IPS-15b (cell line): ENCODE measurements at regions not wholly inside any gene's neighbourhood (a gene's known extent, or its start where the extent isn't known, plus 50 kb on each side); places are given as distances from the start of the nearest gene placed in this dataset.

Experiments
- H3K27me3 ChIP-seq: one replicate; pipeline ENCODE4 v1.6.1; 2013; ENCODE audit warnings: low read length; ENCODE audit not compliant: control insufficient read depth, insufficient read depth
- H3K36me3 ChIP-seq: one replicate; pipeline ENCODE4 v1.6.1; 2013; ENCODE audit warnings: low read length; ENCODE audit not compliant: control insufficient read depth, insufficient read depth
- H3K4me1 ChIP-seq: one replicate; pipeline ENCODE4 v1.6.1; 2013; ENCODE audit warnings: mild to moderate bottlenecking, low read length; ENCODE audit not compliant: control insufficient read depth, insufficient read depth
- H3K4me3 ChIP-seq: one replicate; pipeline ENCODE4 v1.5.1; 2013; ENCODE audit warnings: low read depth, low read length
- H3K9ac ChIP-seq: one replicate; pipeline ENCODE4 v1.6.1; 2013; ENCODE audit warnings: low read depth, mild to moderate bottlenecking, low read length
- H3K9me3 ChIP-seq: one replicate; pipeline ENCODE4 v1.6.1; 2013; ENCODE audit warnings: mild to moderate bottlenecking, low read length; ENCODE audit not compliant: control insufficient read depth, insufficient read depth

DNA sequence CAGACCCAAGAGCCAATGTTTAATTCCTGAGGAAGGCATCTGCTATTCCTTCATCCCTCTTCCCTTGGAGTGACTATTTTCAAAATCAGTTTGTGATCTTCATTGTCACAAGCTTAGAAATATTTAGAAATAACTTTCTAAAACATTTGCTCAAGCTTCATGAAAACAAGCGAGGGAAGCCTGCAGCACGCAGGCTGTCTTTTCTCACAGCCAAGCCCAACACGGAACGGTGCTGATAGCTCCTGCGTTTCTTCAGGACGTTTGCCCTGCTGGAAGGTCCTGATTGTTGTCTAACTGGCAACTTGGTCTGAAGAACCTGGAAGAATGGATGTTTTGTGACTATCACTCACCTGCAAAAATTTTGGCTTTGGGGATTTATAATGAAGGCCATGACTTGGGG is 152.5 kb downstream of the FGF9 start:
- no peaks in the 10 kb centered on the region for H3K27me3 ChIP-seq
- no peak overlapping the region for H3K4me3 ChIP-seq
- no peaks in the 10 kb centered on the region for H3K9me3 ChIP-seq
- H3K36me3 ChIP-seq: no peaks in the 10 kb centered on the region
- no peak overlapping the region for H3K9ac ChIP-seq
- H3K4me1 ChIP-seq: no peaks in the 10 kb centered on the region

DNA sequence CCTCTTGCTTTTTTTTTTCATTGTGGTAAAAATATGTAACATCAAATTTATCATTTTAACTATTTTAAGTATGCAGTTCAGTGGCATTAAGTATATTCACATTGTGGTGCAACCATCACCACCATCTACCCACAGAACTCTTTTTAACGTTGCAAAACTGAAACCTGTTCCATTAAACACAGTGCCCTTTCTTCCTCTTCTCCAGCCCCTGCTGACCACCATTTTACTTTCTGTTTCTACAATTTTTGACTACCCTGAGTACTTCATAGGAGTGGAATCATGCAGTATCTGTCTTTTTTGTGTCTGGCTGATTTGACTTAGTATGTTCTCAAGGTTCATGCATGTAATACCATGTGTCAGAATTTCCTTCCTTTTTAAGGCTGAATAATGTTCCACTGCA is 153.1 kb downstream of the FGF9 start:
- no peak overlapping the region for H3K4me3 ChIP-seq
- no peaks in the 10 kb centered on the region for H3K36me3 ChIP-seq
- H3K27me3 ChIP-seq: no peaks in the 10 kb centered on the region
- no peaks in the 10 kb centered on the region for H3K9me3 ChIP-seq
- H3K4me1 ChIP-seq: no peaks in the 10 kb centered on the region
- H3K9ac ChIP-seq: no peak overlapping the region

DNA sequence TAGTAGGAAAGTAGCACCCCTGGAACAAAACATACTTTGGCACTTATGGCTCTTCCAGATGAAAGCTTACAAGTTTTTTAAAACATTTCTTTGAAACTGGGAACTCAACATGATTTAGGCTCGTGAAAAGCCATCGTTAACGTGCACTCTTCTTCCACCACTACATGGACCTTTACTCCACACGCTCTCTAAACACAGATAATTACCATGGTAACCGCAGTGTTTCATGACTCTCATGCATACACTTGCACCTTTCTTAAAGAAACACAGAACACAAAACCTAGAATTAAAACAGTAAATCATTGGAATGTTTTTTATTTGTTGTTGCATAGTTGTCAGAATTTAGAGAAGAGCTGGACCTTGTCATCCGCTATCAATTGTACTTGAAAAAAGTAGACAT is 154.3 kb downstream of the FGF9 start:
- Histone ChIP-seq H3K4me3 (no peak overlapping the region), H3K4me1 (no peaks in the 10 kb centered on the region), H3K36me3 (no peaks in the 10 kb centered on the region)

DNA sequence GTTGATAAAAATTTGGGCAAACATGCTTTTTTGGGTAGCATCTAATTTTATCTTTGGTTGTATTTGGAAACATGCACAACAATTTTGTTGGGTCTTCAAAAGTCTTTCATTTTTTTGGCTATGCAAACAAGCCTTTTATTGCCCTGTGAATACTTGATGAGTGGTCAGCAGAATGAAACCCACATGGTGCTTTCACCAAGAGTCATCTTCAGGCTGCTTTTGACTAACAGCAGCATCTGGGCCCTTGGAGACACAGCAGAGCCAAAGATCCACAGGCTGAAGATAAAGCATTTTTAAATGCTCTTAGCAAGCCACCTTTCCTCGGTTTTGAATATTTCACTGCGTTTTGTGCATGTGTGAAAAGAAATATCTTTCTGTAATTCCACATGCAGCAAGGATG is 154.9 kb downstream of the FGF9 start:
- Histone ChIP-seq H3K4me1 (no peaks in the 10 kb centered on the region), H3K4me3 (no peak overlapping the region)

More for the DNA sequence above, 154.3 kb downstream of the FGF9 start:
- Histone ChIP-seq H3K9me3 (no peaks in the 10 kb centered on the region), H3K27me3 (no peaks in the 10 kb centered on the region), H3K9ac (no peak overlapping the region)

DNA sequence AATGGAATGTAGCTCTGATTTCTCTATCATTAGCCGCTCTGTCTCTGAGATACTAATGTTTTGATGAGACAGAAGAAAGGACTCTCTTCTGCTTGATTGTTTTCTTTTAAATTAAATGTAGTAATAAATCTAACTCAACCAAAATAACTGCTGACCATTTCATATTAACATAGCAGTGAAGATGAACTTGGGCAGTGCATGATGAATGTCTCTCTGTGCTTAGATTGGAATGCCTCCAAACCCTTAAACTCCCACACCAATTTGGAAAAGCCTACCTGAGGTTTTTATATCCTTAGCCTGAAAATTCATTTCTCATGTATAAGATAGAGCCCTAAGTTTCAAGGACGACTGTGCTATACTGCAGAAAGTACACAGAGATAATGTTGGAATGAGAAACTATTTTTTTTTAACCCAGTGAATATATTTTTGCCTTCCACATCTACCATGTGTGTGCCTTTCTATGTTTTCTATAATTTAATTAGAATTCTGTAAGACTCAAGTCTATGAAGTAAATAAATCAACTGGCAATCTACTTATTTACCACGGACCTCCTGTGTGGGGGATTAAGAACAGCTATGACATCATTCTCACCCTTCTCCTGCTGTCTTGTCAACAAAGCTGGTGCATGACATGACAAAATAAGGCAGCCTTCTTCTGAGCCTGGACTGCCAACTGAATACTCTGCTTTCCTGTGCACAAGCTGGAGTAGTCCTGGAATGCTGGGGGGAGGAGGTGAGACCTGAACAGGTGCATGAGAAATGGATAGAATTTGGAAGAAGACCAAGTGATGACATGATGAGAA is 155.5 kb downstream of the FGF9 start:
- Histone ChIP-seq H3K27me3 (no peaks in the 10 kb centered on the region), H3K36me3 (no peaks in the 10 kb centered on the region), H3K9me3 (no peaks in the 10 kb centered on the region), H3K9ac (no peak overlapping the region), H3K4me3 (no peak overlapping the region), H3K4me1 (no peaks in the 10 kb centered on the region)

More for the DNA sequence above, 154.9 kb downstream of the FGF9 start:
- Histone ChIP-seq H3K9me3 (no peaks in the 10 kb centered on the region), H3K36me3 (no peaks in the 10 kb centered on the region), H3K27me3 (no peaks in the 10 kb centered on the region), H3K9ac (no peak overlapping the region)

DNA sequence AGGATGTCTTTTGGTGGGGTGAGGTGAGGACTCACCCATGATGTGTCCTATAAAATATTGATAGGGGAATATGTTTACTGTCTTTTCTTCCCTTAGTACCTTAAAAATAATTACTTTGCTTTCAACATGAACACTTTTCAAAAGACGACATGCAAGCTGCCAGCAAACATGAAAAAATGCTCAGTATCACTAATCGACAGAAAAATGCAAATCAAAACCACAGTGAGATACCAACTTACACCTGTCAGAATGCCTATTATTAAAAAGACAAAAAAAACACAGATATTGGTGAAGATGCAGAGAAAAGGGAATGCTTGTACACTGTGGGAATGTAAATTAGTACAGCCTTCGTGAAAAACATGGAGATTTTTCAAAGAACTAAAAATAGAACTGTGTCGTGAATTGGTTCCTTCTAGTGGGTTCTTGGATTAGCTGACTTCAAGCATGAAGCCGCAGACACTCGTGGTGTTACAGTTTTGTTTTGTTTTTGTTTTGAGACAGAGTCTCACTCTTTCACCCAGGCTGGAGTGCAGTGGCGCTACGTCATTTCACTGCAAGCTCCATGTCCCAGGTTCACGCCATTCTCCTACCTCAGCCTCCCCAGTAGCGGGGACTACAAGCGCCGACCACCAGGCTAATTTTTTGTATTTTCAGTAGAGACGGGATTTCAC is 160.9 kb downstream of the FGF9 start:
- Histone ChIP-seq H3K27me3 (no peaks in the 10 kb centered on the region), H3K9ac (no peak overlapping the region), H3K4me1 (no peaks in the 10 kb centered on the region), H3K36me3 (no peaks in the 10 kb centered on the region), H3K4me3 (no peak overlapping the region), H3K9me3 (no peaks in the 10 kb centered on the region)

DNA sequence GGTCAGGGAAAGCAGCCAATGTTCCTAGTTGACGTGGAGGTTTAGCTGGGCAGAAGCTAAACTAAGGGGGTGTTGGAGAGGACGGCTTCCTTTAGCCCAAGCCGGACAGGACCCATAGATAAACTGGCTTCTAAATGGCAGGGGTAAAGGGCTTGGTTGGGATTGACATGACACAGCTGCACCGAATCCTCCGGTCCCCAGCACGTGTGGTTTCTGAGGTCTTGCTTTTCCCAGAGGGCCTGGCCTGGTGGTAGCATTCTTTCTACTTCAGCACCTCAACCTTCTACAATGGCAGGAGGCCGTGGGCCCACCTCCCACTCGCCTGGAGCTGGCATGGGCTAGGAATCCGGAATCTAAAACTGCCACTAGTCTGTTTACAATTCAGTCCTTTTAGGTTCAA is 163.0 kb downstream of the FGF9 start:
- no peaks in the 10 kb centered on the region for H3K27me3 ChIP-seq
- H3K36me3 ChIP-seq: no peaks in the 10 kb centered on the region
- H3K4me3 ChIP-seq: no peak overlapping the region
- H3K9me3 ChIP-seq: no peaks in the 10 kb centered on the region
- no peak overlapping the region for H3K9ac ChIP-seq
- no peaks in the 10 kb centered on the region for H3K4me1 ChIP-seq

DNA sequence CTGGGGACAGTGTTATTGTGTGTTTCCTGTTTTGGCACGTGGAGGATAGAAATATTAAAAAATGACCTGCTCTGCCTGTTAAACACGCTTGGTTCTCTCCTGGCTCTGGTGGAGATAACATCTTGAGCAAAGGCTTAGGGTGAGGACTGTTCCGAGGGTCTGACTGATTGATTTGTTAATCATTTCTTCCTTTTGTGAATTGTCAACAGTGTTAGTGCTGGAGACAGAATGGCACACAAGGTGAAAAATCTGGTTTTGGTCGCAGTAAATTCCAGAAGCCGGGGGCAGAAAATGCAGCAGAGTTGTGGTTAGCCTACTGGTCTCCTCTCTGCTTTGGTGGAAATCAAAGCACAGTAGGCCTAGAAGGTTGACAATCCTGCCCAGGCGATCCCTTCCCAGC is 163.6 kb downstream of the FGF9 start:
- H3K27me3 ChIP-seq: no peaks in the 10 kb centered on the region
- no peak overlapping the region for H3K9ac ChIP-seq
- no peaks in the 10 kb centered on the region for H3K4me1 ChIP-seq
- H3K4me3 ChIP-seq: no peak overlapping the region
- H3K36me3 ChIP-seq: no peaks in the 10 kb centered on the region
- no peaks in the 10 kb centered on the region for H3K9me3 ChIP-seq

DNA sequence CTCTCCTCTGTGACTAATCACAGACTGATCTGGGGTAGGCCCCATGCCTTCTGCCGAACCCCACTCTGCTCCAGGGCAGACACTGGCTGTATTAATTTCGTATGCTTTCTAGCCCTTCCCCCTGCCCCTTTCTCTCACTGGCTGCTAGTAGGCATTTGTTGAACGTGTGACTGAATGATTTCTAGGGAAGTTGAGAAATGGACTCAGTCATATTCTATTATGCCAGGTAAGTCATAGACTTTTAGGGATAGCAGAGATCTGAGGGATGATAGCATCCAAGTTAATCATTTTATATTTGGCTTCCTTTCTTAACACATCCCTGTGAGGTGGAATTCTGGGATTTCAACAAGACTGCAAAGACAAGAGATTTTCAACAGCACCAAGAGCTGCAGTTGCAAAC is 166.4 kb downstream of the FGF9 start:
- Histone ChIP-seq H3K27me3 (no peaks in the 10 kb centered on the region), H3K4me1 (peaks cover 2% of the 10 kb centered on the region), H3K4me3 (no peak overlapping the region), H3K9me3 (no peaks in the 10 kb centered on the region), H3K36me3 (no peaks in the 10 kb centered on the region), H3K9ac (no peak overlapping the region)

DNA sequence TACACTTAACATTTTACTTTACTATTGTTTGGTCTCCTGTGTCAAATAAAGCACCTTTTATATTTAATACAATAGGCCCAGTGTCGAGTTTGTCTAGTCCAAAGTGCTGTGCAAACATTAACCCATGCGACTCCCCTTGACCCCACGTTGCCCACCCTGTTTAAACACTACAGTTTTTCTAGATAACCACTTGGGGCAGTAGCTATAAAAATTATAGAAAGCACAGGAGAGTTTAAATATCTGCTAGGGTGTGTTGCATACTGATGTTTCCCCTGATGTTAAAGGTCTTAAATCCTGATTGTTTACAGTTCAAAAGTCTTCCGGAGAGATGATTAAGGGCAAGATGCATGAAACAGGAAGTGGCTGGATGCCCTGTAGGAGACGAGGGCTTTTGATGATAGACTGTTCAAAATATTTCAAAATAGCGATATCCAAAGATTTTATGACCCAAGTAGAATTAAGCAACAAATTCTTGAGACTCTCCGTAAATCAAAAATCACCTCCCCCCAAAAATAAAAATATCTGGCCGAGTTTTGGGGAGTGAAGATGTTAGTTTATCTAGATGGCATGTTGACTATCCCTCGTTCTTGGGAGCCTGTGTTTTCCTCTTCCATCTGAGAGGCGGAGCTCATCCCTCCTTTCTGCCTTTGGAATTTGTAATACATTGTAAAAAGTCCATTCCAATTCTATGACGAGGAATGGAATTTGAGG is 167.1 kb downstream of the FGF9 start:
- Histone ChIP-seq H3K27me3 (no peaks in the 10 kb centered on the region), H3K4me1 (peaks cover 2% of the 10 kb centered on the region), H3K36me3 (no peaks in the 10 kb centered on the region), H3K9ac (no peak overlapping the region), H3K4me3 (no peak overlapping the region), H3K9me3 (no peaks in the 10 kb centered on the region)

DNA sequence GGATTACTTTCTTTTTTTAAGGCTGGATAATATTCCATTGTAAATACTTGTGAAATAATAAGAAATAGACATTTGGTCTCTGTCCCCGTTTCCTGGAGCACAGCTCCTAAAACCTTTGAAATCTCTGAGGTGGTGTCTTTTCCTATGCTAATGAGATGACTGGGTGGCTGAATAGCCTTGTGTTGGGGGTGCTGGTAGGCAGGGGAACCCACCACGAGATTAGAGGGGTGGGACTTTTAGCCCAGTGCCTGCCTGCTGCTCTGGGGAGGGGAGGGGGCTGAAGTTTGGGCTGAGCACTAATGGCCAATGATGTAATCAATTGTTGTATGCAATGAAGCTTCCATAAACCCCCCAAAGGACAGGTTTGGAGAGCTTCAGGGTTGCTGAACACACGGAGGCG is 175.7 kb downstream of the FGF9 start:
- Histone ChIP-seq H3K36me3 (no peaks in the 10 kb centered on the region), H3K4me3 (no peak overlapping the region), H3K9ac (no peak overlapping the region), H3K4me1 (peaks cover 10% of the 10 kb centered on the region), H3K9me3 (no peaks in the 10 kb centered on the region), H3K27me3 (no peaks in the 10 kb centered on the region)

DNA sequence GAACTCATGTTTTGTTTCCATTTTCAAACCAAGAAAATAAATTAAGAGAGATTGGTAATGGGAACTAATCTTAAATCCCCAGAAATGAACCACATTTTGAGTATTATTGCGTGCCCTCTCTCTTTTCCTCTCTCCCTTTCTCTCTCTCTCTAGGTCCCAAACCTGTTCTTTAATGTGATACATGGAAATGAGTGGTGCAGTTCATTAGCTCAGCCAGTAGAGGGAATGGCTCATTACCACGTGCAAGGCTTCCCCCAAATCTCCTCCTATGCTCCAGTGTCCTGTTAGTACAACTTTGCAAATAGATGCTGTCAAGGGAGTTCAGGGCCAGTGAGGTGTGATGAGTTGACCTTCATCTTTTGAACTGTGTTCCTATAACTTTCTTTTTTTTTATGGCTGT is 178.4 kb downstream of the FGF9 start:
- no peak overlapping the region for H3K4me3 ChIP-seq
- no peaks in the 10 kb centered on the region for H3K27me3 ChIP-seq
- no peaks in the 10 kb centered on the region for H3K36me3 ChIP-seq
- H3K9ac ChIP-seq: no peak overlapping the region
- H3K4me1 ChIP-seq: peaks cover 8% of the 10 kb centered on the region
- H3K9me3 ChIP-seq: no peaks in the 10 kb centered on the region
